Skeletal muscle satellite cell (primary cell): ENCODE measurements at regions not wholly inside any gene's neighbourhood (a gene's known extent, or its start where the extent isn't known, plus 50 kb on each side); places are given as distances from the start of the nearest gene placed in this dataset.

Experiments used
- H3K27me3 ChIP-seq: 2 replicates; pipeline ENCODE4 v1.7.0; 2013; ENCODE audit warnings: low read length; ENCODE audit not compliant: control insufficient read depth, insufficient read depth
- H3K36me3 ChIP-seq: 2 replicates; pipeline ENCODE4 v1.7.0; 2013; ENCODE audit warnings: mild to moderate bottlenecking, control low read depth, low read length; ENCODE audit not compliant: insufficient read depth
- H3K4me1 ChIP-seq: 2 replicates; pipeline ENCODE4 v1.7.0; 2013; ENCODE audit warnings: low read length; ENCODE audit not compliant: control insufficient read depth, insufficient read depth
- H3K4me2 ChIP-seq: 2 replicates; pipeline ENCODE4 v1.7.0; 2013; ENCODE audit warnings: mild to moderate bottlenecking, low read length
- H3K4me3 ChIP-seq: 2 replicates; pipeline ENCODE4 v1.7.0; 2013; ENCODE audit warnings: low read length
- H3K9ac ChIP-seq: 2 replicates; pipeline ENCODE4 v1.7.0; 2013; ENCODE audit warnings: mild to moderate bottlenecking, low read depth, low read length, moderate library complexity
- H3K9me3 ChIP-seq: replicated peaks from 2 replicates; pipeline ENCODE4 v1.7.0; 2013; ENCODE audit warnings: mild to moderate bottlenecking, control low read depth, low read length

- H3K4me1 ChIP-seq: no peaks in the 10 kb centered on the region
- H3K9ac ChIP-seq: no peak overlapping the region
Observed at GRCh38 chr1:227449741-227450441, 113.5 kb upstream of the ZNF678 start.

DNA sequence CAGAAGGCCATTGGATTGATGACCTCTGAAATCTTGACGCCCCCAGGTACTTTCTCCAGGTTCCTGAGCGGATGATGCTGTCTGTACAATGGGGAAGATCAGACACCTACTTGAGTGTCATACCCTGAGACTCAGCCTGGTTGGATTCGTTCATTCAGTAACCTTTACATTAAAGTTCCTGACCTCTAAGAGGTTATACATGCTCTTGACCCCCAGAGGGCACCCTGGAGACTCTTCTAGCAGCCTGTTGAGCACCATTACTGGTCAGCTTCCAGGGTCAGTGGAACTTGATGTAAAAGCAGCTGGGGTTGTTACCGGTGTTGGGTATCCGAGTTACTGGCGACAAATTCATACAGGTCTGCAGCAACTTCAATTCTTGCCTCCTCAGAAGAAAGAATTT is 114.3 kb upstream of the ZNF678 start:
- H3K4me1 ChIP-seq: no peaks in the 10 kb centered on the region
- H3K36me3 ChIP-seq: no peaks in the 10 kb centered on the region
- peaks cover 16% of the 10 kb centered on the region for H3K27me3 ChIP-seq
- no peak overlapping the region for H3K4me2 ChIP-seq
- no peak overlapping the region for H3K4me3 ChIP-seq
- H3K9ac ChIP-seq: no peak overlapping the region
- H3K9me3 ChIP-seq: no peaks in the 10 kb centered on the region

More at GRCh38 chr1:227449741-227450441, 113.5 kb upstream of the ZNF678 start:
- H3K36me3 ChIP-seq: no peaks in the 10 kb centered on the region
- no peaks in the 10 kb centered on the region for H3K9me3 ChIP-seq
- H3K4me2 ChIP-seq: no peak overlapping the region
- H3K4me3 ChIP-seq: no peak overlapping the region
- peaks cover 24% of the 10 kb centered on the region for H3K27me3 ChIP-seq

DNA sequence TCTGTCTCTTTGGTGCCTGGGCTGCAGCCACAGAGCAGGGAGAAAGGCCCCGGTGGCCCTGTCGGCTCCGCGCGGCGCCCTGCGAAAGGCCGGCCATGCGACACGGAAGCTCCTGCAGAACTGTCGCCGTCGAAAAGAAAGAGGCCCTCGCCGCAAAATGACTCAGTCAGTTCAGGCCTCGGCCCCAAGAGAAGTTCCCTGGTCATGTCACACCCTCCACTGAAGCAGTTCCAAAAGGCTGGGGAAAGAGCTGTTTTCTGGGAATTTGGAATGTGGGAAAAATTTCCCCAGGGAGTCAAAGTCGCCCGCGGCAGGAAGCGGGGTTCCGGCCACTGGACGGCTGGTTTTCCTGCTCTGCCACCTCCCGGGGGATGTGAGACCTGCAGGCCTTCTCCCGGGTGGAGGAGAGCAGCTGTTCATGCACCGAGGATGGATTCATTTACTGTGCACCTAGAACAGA is 115.8 kb upstream of the ZNF678 start:
- Histone ChIP-seq H3K4me3 (peak overlapping the region; percentile 53), H3K9ac (peak overlapping the region; percentile 22), H3K9me3 (no peaks in the 10 kb centered on the region), H3K27me3 (peaks cover 9% of the 10 kb centered on the region), H3K4me2 (peak overlapping the region; percentile 73), H3K36me3 (no peaks in the 10 kb centered on the region), H3K4me1 (no peaks in the 10 kb centered on the region)

DNA sequence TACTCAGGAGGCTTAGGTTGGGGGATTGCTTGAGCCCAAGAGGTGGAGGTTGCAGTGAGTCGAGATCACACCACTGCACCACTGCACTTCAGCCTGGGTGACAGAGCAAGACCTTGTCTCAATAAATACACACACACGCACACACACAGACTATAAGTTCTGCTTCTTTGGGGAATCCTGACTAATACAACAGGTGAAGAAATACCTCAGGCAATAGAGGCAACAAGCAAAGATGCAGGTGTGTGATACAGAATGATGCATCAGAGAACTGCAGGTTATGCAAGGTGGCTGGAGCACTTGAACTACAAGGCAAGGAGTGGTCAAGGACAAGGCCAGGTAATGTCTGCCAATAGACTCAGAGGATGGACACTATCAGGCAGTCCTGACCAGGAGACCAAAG is 117.6 kb upstream of the ZNF678 start:
- Histone ChIP-seq H3K4me2 (no peak overlapping the region), H3K9ac (no peak overlapping the region), H3K27me3 (peaks cover 6% of the 10 kb centered on the region), H3K9me3 (no peaks in the 10 kb centered on the region), H3K4me3 (no peak overlapping the region), H3K36me3 (no peaks in the 10 kb centered on the region), H3K4me1 (no peaks in the 10 kb centered on the region)

DNA sequence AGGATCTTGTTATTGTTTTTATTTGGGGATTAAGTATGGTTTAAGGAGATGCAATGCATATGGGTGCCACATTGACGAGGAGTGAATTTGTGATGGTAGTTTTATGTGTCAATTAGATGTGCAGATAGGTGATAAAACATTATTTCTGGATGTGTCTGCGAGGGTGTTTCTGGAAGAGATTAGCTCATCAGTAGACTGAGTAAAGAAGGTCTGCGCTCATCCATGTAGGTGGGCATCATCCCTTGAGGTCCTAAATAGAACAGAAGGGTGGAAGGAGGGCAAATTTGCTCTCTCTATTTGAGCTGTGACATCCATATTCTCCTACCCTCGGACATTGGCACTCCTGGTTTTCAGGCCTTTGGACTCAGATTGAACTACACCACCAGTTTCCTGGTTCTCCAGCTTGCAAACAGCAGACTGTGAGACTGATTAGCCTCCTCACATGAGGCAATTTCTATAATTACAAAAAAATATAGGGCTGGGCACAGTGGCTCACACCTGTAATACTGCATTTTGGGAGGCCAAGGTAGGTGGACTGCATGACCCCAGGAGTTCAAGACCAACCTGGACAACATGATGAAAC is 118.2 kb upstream of the ZNF678 start:
- H3K4me1 ChIP-seq: no peaks in the 10 kb centered on the region

DNA sequence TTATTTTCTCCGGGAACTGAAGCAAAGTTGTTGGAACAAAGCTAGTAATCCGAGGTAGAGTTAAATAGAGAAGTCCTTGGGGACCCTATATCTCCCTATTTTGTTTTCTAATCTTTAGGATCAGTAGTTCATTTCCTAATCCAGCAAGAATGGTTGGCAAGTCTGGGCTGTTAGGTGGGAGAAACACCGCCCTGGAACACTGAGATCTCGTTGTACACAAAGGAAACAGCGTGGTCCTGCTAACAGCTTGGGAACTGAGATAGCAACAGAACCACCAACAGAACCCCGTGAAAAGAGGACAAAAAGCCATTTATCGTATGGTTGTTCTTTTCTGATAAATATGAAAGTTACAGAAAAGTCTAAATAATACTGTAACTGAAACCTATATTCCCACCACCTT is 121.9 kb upstream of the CDC42BPA start:
- no peak overlapping the region for H3K9ac ChIP-seq
- H3K36me3 ChIP-seq: no peaks in the 10 kb centered on the region
- H3K4me2 ChIP-seq: no peak overlapping the region
- H3K9me3 ChIP-seq: no peaks in the 10 kb centered on the region
- H3K4me3 ChIP-seq: no peak overlapping the region
- H3K4me1 ChIP-seq: peaks cover 6% of the 10 kb centered on the region
- peaks cover 14% of the 10 kb centered on the region for H3K27me3 ChIP-seq

More for the DNA sequence above, 118.2 kb upstream of the ZNF678 start:
- H3K4me2 ChIP-seq: no peak overlapping the region
- H3K36me3 ChIP-seq: no peaks in the 10 kb centered on the region
- H3K27me3 ChIP-seq: peaks cover 8% of the 10 kb centered on the region
- H3K9me3 ChIP-seq: no peaks in the 10 kb centered on the region
- H3K9ac ChIP-seq: no peak overlapping the region
- no peak overlapping the region for H3K4me3 ChIP-seq

DNA sequence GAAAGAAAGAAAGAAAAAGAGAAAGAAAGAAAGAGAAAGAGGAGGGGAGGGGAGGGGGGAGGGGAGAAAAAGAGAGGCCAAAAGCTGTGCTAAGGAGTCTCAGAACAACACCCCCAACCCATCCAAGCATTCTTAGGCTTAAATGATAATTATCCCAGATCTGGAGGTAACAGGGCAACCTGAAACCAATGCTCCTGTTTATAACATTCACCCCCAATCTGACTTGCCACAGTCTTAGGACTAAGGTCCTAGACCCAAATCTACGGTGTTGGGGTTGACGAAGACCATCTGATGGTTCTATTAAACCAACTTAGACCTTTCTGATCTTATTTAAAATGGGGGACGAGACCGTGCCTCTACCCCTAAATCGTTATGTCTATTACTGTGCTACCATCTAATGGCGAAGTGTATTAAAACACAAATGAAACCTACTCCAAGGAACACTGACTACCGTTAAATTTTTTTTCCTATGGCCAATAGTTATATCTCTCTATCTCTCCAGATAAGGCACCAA is 119.3 kb upstream of the CDC42BPA start:
- H3K9ac ChIP-seq: peak overlapping the region; percentile 13
- H3K27me3 ChIP-seq: peaks cover 14% of the 10 kb centered on the region

GRCh38 chr1:227434808-227435444 is 116.6 kb upstream of the CDC42BPA start:
- H3K4me3 ChIP-seq: no peak overlapping the region

More for the DNA sequence above, 119.3 kb upstream of the CDC42BPA start:
- no peaks in the 10 kb centered on the region for H3K9me3 ChIP-seq
- peaks cover 6% of the 10 kb centered on the region for H3K4me1 ChIP-seq
- H3K4me2 ChIP-seq: peak overlapping the region; percentile 75
- H3K36me3 ChIP-seq: no peaks in the 10 kb centered on the region
- H3K4me3 ChIP-seq: peak overlapping the region; percentile 60

DNA sequence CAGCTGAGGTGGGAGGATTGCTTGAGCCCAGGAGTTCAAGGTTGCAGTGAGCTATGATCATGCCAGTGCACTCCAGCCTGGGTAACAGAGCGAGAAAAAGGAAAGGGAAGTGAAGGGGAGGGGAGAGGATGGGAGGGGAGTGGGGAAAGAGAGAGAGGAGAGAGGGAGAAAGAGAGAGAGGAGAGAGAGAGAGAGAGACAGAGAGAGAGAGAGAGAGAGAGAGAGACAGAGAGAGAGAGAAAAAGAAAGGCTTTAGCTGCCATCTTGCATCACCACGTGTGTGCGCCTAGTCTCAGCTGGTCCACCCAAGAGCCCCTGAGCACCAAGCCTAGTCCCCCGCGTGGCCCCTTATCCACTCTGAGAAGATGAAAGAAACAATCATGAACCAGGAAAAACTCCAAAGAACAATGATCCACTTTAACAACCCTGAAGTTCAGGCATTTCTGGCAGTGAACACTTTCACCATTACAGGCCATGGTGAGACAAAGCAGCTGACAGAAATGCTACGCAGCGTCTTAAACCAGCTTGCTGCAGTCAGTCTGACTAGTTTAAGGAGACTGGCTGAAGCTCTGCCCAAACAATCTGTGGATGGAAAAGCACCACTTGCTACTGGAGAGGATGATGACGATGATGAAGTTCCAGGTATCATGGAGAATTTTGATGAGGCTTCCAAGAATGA is 115.5 kb upstream of the CDC42BPA start:
- Histone ChIP-seq H3K4me2 (no peak overlapping the region), H3K4me3 (no peak overlapping the region), H3K4me1 (peaks cover 34% of the 10 kb centered on the region), H3K27me3 (no peaks in the 10 kb centered on the region), H3K9ac (no peak overlapping the region), H3K9me3 (no peaks in the 10 kb centered on the region), H3K36me3 (no peaks in the 10 kb centered on the region)

More at GRCh38 chr1:227434808-227435444, 116.6 kb upstream of the CDC42BPA start:
- H3K27me3 ChIP-seq: peaks cover 3% of the 10 kb centered on the region
- H3K4me1 ChIP-seq: peaks cover 24% of the 10 kb centered on the region
- no peaks in the 10 kb centered on the region for H3K36me3 ChIP-seq
- H3K9ac ChIP-seq: no peak overlapping the region
- no peak overlapping the region for H3K4me2 ChIP-seq
- H3K9me3 ChIP-seq: no peaks in the 10 kb centered on the region

DNA sequence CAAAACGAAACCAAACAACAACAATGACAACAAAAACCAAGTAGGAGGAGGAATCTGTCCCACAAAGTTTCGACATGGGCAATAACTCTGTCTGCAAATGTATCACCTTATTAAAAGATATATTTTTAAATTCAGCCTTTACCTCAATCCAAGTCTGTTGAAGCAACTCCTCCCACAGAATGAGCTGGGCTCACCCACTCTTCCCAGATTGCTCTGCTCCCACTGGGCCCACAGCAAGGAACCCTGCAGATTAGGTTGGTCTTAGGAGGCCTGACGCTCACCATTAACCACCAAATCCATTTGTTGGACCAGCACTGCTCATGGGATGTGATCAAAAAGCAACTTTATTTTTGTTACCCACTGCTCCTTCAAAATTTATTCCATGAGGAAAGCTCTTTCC is 114.7 kb upstream of the CDC42BPA start:
- H3K4me2 ChIP-seq: no peak overlapping the region
- H3K36me3 ChIP-seq: no peaks in the 10 kb centered on the region
- H3K9ac ChIP-seq: no peak overlapping the region
- no peaks in the 10 kb centered on the region for H3K9me3 ChIP-seq
- no peaks in the 10 kb centered on the region for H3K27me3 ChIP-seq
- H3K4me1 ChIP-seq: peaks cover 37% of the 10 kb centered on the region
- no peak overlapping the region for H3K4me3 ChIP-seq

DNA sequence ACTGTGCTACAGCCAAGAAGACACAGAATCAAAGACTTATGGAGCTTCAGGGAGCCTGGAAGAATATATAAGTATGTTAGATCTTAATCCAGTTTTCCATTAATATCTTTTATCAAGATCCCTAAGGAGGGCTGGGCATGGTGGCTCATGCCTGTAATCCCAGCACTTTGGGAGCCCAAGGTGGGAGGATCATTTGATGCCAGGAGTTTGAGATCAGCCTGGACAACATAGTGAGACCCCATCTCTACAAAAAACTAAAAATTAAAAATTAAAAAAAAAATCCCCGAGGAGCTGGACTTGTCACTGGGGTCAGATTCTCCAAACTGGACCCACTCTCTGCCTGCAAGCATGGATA is 113.9 kb upstream of the CDC42BPA start:
- Histone ChIP-seq H3K9me3 (no peaks in the 10 kb centered on the region), H3K4me3 (no peak overlapping the region), H3K4me1 (peaks cover 37% of the 10 kb centered on the region), H3K36me3 (no peaks in the 10 kb centered on the region), H3K9ac (no peak overlapping the region), H3K4me2 (peak overlapping the region; percentile 65), H3K27me3 (no peaks in the 10 kb centered on the region)
